AG04450 (cell line): ENCODE measurements at regions not wholly inside any gene's neighbourhood (a gene's known extent, or its start where the extent isn't known, plus 50 kb on each side); places are given as distances from the start of the nearest gene placed in this dataset.
"Not testable (repeated sequence)": the region's sequence is repeated elsewhere in the genome, so short reads cannot be mapped to it uniquely, and the experiment has no call there.

ENCODE experiments used
- CTCF ChIA-PET: fragments of 300-600, 350-600 bp; formaldehyde crosslinking; extraction: SDS; loops from one replicate; lab custom pipeline; 2022; ENCODE audit warnings: antibody characterized with exemption, inconsistent platforms; lab: Charles Lee
- POLR2A ChIA-PET: fragments of 350-600 bp; formaldehyde crosslinking; extraction: SDS; loops from one replicate; lab custom pipeline; 2021; ENCODE audit warnings: antibody characterized with exemption, inconsistent platforms; lab: Yijun Ruan, JAX
- DNase-seq: peaks from one replicate; pipeline ENCODE4 v3.0.0-alpha.2; 2011; ENCODE audit warnings: low read depth, low spot score
- H3K27ac ChIP-seq: one replicate; pipeline ENCODE4 v1.5.1; 2012; ENCODE audit warnings: low read depth, low read length, control low read depth
- H3K27me3 ChIP-seq: one replicate; pipeline ENCODE4 v1.6.0; 2012; ENCODE audit warnings: low read length; ENCODE audit not compliant: control insufficient read depth, insufficient read depth
- H3K4me3 ChIP-seq: 2 replicates; pipeline ENCODE4 v1.5.1; 2011; ENCODE audit warnings: mild to moderate bottlenecking, low read depth, low read length, control low read depth
- H3K9me3 ChIP-seq: 2 replicates; pipeline ENCODE4 v1.5.1; 2012; ENCODE audit warnings: low read length; ENCODE audit not compliant: control insufficient read depth, insufficient read depth
- CTCF ChIP-seq: IDR thresholded peaks from 2 replicates; pipeline ENCODE4 v1.5.1; 2011; ENCODE audit warnings: low read depth, low read length, control low read depth, inconsistent platforms

GRCh38 chr9:135402048-135402738 is 77.4 kb upstream of the PPP1R26 start:
- H3K9me3 ChIP-seq = peaks cover 54% of the 10 kb centered on the region
- DNase-seq = no peak
- CTCF ChIA-PET = no interaction called here
- no peak overlapping the region for H3K27ac ChIP-seq
- POLR2A ChIA-PET = no interaction called here
- H3K4me3 ChIP-seq = no peak overlapping the region
- no peaks in the 10 kb centered on the region for H3K27me3 ChIP-seq
- no peak for TF ChIP-seq CTCF

- H3K27me3 ChIP-seq = no peaks in the 10 kb centered on the region
- H3K27ac ChIP-seq = no peak overlapping the region
- H3K9me3 ChIP-seq = peaks cover 46% of the 10 kb centered on the region
- no peak for TF ChIP-seq CTCF
- no peak overlapping the region for H3K4me3 ChIP-seq
- no peak for DNase-seq
- CTCF ChIA-PET = interaction anchor here (1.3 kb wide), 1 partner anchor 10 kb away, joined by 3 read pairs; no protein-coding TSS in a partner anchor
- POLR2A ChIA-PET = no interaction called here
These were observed 76.6 kb upstream of the PPP1R26 start for GRCh38 chr9:135402739-135403695.

- no peak overlapping the region for H3K4me3 ChIP-seq
- peaks cover 37% of the 10 kb centered on the region for H3K9me3 ChIP-seq
- ChIA-PET POLR2A (no interaction called here), CTCF (interaction anchor here (1.3 kb wide), 1 partner anchor 9 kb away, joined by 3 read pairs; no protein-coding TSS in a partner anchor)
- no peak overlapping the region for H3K27ac ChIP-seq
- DNase-seq = no peak
- TF ChIP-seq CTCF = no peak
- no peaks in the 10 kb centered on the region for H3K27me3 ChIP-seq
These were observed 75.7 kb upstream of the PPP1R26 start for GRCh38 chr9:135403733-135404450.

- Histone ChIP-seq H3K27me3 (no peaks in the 10 kb centered on the region), H3K4me3 (no peak overlapping the region), H3K27ac (no peak overlapping the region), H3K9me3 (peaks cover 33% of the 10 kb centered on the region)
- no peak for DNase-seq
- TF ChIP-seq CTCF = no peak
- POLR2A ChIA-PET = no interaction called here
- CTCF ChIA-PET = interaction anchor here (1.3 kb wide), 1 partner anchor 9 kb away, joined by 3 read pairs; no protein-coding TSS in a partner anchor
These were observed 75.0 kb upstream of the PPP1R26 start for GRCh38 chr9:135404451-135405144.

- DNase-seq, H3K4me3 ChIP-seq, CTCF ChIA-PET, H3K27ac ChIP-seq, H3K27me3 ChIP-seq, POLR2A ChIA-PET: not testable (repeated sequence)
- peaks cover 32% of the 10 kb centered on the region for H3K9me3 ChIP-seq
These were observed 74.5 kb upstream of the PPP1R26 start for GRCh38 chr9:135405145-135405464.
